HG03045 (cell line): ENCODE measurements at regions not wholly inside any gene's neighbourhood (a gene's known extent, or its start where the extent isn't known, plus 50 kb on each side); places are given as distances from the start of the nearest gene placed in this dataset.
"Not testable (repeated sequence)": the region's sequence is repeated elsewhere in the genome, so short reads cannot be mapped to it uniquely, and the experiment has no call there.

ENCODE experiments used
- ATAC-seq: cut with Tn5 transposase; IDR thresholded peaks from one replicate; pipeline ENCODE4 v1.9.1; 2021; ENCODE audit warnings: mild to moderate bottlenecking, moderate library complexity; ENCODE audit not compliant: unreplicated experiment

GRCh38 chr2:16415861-16416260 is 249.8 kb downstream of the CYRIA start:
- not testable (repeated sequence) for ATAC-seq

GRCh38 chr2:16413947-16414346 is 251.7 kb downstream of the CYRIA start:
- ATAC-seq: no peak

- ATAC-seq: no peak
Observed at GRCh38 chr2:16413285-16413684, 252.3 kb downstream of the CYRIA start.

- no peak for ATAC-seq
Observed at GRCh38 chr2:16412321-16413030, 253.2 kb downstream of the CYRIA start.

GRCh38 chr2:16411788-16412187 is 253.8 kb downstream of the CYRIA start:
- no peak for ATAC-seq

- ATAC-seq: no peak
Observed at GRCh38 chr2:16409849-16410248, 255.8 kb downstream of the CYRIA start.

GRCh38 chr2:16409006-16409390 is 256.6 kb downstream of the CYRIA start:
- no peak for ATAC-seq

- ATAC-seq: no peak
Observed at GRCh38 chr2:16408331-16409005, 257.2 kb downstream of the CYRIA start.

- no peak for ATAC-seq
Observed at GRCh38 chr2:16407358-16407757, 258.3 kb downstream of the CYRIA start.

- no peak for ATAC-seq
Observed at GRCh38 chr2:16406496-16407289, 258.9 kb downstream of the CYRIA start.

GRCh38 chr2:16405551-16405950 is 260.1 kb downstream of the CYRIA start:
- no peak for ATAC-seq

- ATAC-seq: no peak
Observed at GRCh38 chr2:16404551-16405300, 260.9 kb downstream of the CYRIA start.

GRCh38 chr2:16404146-16404545 is 261.5 kb downstream of the CYRIA start:
- no peak for ATAC-seq

- no peak for ATAC-seq
Observed at GRCh38 chr2:16402891-16403290, 262.7 kb downstream of the CYRIA start.

GRCh38 chr2:16401761-16402300 is 263.8 kb downstream of the CYRIA start:
- no peak for ATAC-seq

GRCh38 chr2:16400127-16400623 is 265.5 kb downstream of the CYRIA start:
- ATAC-seq: no peak

GRCh38 chr2:16398486-16399043 is 267.1 kb downstream of the CYRIA start:
- ATAC-seq: no peak

GRCh38 chr2:16397681-16398475 is 267.8 kb downstream of the CYRIA start:
- ATAC-seq: no peak

- ATAC-seq: no peak
Observed at GRCh38 chr2:16396986-16397385, 268.6 kb downstream of the CYRIA start.
